Activated naive CD4-positive, alpha-beta T cell treated with anti-CD3 and anti-CD28 coated beads for 36 hours (primary cell): ENCODE measurements at regions not wholly inside any gene's neighbourhood (a gene's known extent, or its start where the extent isn't known, plus 50 kb on each side); places are given as distances from the start of the nearest gene placed in this dataset.
"Not testable (repeated sequence)": the region's sequence is repeated elsewhere in the genome, so short reads cannot be mapped to it uniquely, and the experiment has no call there.

Source experiments
- CTCF ChIA-PET: fragments of 350-600 bp; sonication (Branson Sonifier 250); formaldehyde crosslinking; loops from one replicate; lab custom pipeline; 2021; ENCODE audit warnings: antibody characterized with exemption; lab: Charles Lee
- DNase-seq: peaks from one replicate; pipeline ENCODE4 v3.0.0-alpha.2; 2020
- H3K27ac Mint-ChIP-seq: one replicate; pipeline ENCODE4 v1.8.0; 2021; ENCODE audit warnings: mild to moderate bottlenecking, mixed read lengths
- H3K27me3 Mint-ChIP-seq: one replicate; pipeline ENCODE4 v1.8.0; 2021; ENCODE audit warnings: low read depth, mixed read lengths
- H3K36me3 Mint-ChIP-seq: one replicate; pipeline ENCODE4 v1.8.0; 2021; ENCODE audit warnings: low read depth, mixed read lengths
- H3K4me1 Mint-ChIP-seq: one replicate; pipeline ENCODE4 v1.8.0; 2021; ENCODE audit warnings: low read depth, mixed read lengths
- H3K4me3 Mint-ChIP-seq: one replicate; pipeline ENCODE4 v1.8.0; 2021; ENCODE audit warnings: mild to moderate bottlenecking, moderate library complexity, mixed read lengths
- H3K9me3 Mint-ChIP-seq: one replicate; pipeline ENCODE4 v1.8.0; 2021; ENCODE audit warnings: mixed read lengths
- intact Hi-C: fragments of 100-400 bp; cut with micrococcal nuclease; formaldehyde crosslinking; loops from one replicate; pipeline ENCODE4 v1.15.1; 2023

DNA sequence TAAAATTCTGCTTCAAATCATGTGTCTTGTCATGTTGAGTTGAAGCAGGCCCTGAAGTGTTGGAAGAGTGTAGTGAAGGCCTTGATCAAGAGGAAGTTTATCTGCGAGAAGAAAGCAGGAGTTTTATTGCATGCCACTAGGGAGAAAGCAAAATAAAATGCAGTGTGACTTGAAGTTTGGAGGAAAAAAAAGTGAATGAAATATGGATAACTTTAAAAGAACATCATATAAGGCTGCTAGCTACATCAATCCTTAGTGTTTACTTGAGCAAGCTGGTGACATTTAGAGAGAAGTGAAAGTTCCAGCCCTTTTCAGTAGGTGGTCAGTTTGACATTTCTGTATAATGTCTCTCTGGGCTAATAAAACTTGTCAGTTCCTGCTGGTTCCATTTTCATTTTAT is 841.1 kb downstream of the TMTC2 start:
- no peak overlapping the region for H3K27ac Mint-ChIP-seq
- H3K4me3 Mint-ChIP-seq: no peak overlapping the region
- no peak for DNase-seq
- peaks cover 6% of the 10 kb centered on the region for H3K9me3 Mint-ChIP-seq
- H3K4me1 Mint-ChIP-seq: no peaks in the 10 kb centered on the region
- intact Hi-C loops: no loop called here
- CTCF ChIA-PET: no interaction called here
- H3K27me3 Mint-ChIP-seq: no peaks in the 10 kb centered on the region
- no peaks in the 10 kb centered on the region for H3K36me3 Mint-ChIP-seq

DNA sequence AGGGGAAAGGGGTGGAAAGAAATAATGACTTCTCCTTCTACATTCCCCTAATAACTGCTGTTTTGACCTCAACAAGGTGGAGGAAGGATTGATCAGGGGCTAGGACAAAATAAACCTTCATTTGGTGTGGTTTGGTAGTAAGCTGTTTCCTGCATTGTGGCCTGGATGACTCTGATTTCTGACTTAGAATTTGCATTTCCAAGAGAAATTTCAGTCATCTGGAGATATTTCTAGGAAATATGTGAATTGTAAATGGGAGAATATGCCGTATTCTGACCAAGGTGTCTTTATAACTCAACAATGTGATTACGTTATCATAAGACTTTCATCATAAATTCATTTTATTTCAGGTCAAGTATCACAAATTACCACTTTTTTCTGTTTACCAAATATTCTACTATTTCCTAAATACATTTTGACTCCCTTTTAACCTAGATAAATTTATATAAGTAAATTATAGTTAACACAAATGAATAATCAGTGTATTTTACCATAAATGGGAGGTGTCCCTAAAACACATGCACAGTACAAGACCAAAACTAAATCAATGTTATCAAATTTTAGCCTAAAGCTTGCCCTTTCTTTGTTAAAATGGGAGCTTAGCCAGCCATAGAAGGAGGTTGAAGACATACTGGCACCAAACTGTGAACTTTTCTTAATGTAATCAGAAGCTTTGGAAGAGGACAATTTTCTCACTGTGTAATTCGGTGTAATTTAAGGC is 828.8 kb downstream of the TMTC2 start:
- no peaks in the 10 kb centered on the region for H3K27me3 Mint-ChIP-seq
- H3K27ac Mint-ChIP-seq: no peak overlapping the region

DNA sequence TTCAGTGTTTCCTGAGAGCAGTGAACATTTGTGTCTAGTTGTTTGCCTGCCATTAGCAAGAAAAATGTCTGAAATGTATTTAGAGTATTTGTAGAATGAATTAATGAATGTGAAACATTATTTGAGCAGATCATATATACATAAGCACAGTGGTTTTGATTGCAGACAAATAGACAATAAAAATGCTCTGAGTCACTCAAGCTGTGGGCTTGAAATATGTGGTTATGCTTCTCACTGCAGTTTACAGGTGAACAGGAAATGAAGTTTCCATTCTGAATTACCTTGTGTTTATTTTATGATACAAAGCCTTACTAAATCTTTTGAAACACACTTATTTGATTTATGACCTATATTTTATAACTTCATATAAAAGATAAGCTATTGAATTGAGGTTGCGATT is 827.7 kb downstream of the TMTC2 start:
- Mint-ChIP-seq H3K4me3 (no peak overlapping the region), H3K27ac (no peak overlapping the region), H3K36me3 (no peaks in the 10 kb centered on the region), H3K9me3 (no peaks in the 10 kb centered on the region), H3K27me3 (no peaks in the 10 kb centered on the region), H3K4me1 (no peaks in the 10 kb centered on the region)
- DNase-seq: no peak
- intact Hi-C loops: no loop called here
- CTCF ChIA-PET: no interaction called here

More for the DNA sequence above, 828.8 kb downstream of the TMTC2 start:
- H3K36me3 Mint-ChIP-seq: no peaks in the 10 kb centered on the region
- H3K9me3 Mint-ChIP-seq: no peaks in the 10 kb centered on the region
- intact Hi-C loops: no loop called here
- no peak overlapping the region for H3K4me3 Mint-ChIP-seq
- H3K4me1 Mint-ChIP-seq: no peaks in the 10 kb centered on the region
- CTCF ChIA-PET: no interaction called here
- DNase-seq: no peak

DNA sequence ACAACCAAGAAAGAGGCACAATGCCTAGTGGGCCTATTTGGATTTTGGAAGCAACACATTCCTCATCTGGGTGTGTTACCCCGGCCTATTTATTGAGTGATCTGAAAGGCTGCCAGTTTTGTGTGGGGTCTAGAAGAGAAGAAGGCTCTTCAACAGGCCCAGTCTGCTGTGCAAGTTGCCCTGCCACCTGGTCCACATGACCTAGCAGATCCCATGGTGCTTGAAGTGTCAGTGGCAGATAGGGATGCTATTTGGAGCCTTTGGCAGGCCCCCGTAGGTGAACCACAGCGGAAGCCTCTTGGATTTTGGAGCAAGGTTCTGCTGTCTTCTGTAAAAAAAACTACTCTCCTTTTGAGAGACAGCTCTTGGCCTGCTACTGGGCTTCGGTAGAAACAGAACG is 820.1 kb downstream of the TMTC2 start:
- intact Hi-C loops: no loop called here
- no peaks in the 10 kb centered on the region for H3K9me3 Mint-ChIP-seq
- H3K27me3 Mint-ChIP-seq: no peaks in the 10 kb centered on the region
- no peaks in the 10 kb centered on the region for H3K4me1 Mint-ChIP-seq
- DNase-seq: no peak
- H3K27ac Mint-ChIP-seq: no peak overlapping the region
- H3K4me3 Mint-ChIP-seq: no peak overlapping the region
- H3K36me3 Mint-ChIP-seq: no peaks in the 10 kb centered on the region
- CTCF ChIA-PET: no interaction called here

DNA sequence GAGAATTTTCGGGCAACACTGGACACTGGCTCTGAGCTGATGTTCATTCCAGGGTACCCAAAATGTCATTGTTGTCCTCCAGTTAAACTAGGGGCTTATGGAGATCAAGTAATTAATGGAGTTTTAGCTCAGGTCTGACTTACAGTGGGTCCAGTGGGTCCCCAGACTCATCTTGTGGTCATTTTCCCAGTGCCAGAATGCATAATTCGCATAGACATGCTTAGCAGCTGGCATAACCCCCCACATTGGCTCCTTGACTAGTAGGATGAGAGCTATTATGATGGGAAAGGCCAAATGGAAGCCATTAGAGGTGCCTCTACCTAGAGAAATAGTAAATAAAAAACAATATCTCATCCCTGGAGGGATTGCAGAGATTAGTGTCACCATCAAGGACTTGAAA is 818.9 kb downstream of the TMTC2 start:
- CTCF ChIA-PET: no interaction called here
- H3K27me3 Mint-ChIP-seq: no peaks in the 10 kb centered on the region
- intact Hi-C loops: no loop called here

DNA sequence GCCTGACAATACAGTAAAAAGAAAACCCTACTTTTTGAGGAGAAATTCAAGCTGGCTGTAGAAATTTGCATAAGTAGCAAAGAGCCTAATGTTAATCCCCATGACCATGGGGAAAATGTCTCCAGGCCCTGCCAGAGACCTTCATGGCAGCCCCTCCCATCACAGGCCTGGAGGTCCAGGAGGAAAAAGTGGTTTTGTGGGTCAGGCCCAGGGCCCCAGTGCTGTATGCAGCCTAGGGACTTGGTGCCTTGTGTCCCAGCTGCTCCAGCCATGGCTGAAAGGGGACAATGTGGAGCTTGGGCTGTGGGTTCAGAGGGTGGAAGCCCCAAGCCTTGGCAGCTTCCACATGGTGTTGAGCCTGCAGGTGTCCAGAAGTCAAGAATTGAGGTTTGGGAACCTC is 813.2 kb downstream of the TMTC2 start:
- H3K4me3 Mint-ChIP-seq, H3K4me1 Mint-ChIP-seq, H3K36me3 Mint-ChIP-seq, H3K9me3 Mint-ChIP-seq, DNase-seq, H3K27me3 Mint-ChIP-seq, intact Hi-C loops, CTCF ChIA-PET, H3K27ac Mint-ChIP-seq: not testable (repeated sequence)

More for the DNA sequence above, 818.9 kb downstream of the TMTC2 start:
- no peak for DNase-seq
- no peak overlapping the region for H3K27ac Mint-ChIP-seq
- H3K4me3 Mint-ChIP-seq: no peak overlapping the region
- no peaks in the 10 kb centered on the region for H3K36me3 Mint-ChIP-seq
- no peaks in the 10 kb centered on the region for H3K4me1 Mint-ChIP-seq
- no peaks in the 10 kb centered on the region for H3K9me3 Mint-ChIP-seq

DNA sequence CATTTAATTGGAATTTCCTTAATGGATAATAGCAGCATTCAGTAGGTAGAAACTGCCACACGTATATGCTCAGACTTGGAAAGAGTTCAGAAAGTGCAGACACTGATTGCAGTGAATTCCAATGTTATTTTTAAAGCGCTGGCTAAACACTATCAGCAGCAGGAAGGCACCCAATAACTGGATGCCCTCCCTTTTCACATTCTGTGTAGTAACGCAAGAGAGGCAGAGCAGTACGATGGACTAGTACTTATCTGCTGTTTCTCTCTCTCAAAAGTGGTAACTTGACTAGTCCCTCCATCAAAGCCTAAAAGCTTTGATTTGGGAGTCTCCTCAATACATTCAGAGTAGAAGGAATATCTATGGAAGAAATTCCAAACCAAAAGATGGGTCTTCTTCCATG is 791.0 kb downstream of the TMTC2 start:
- CTCF ChIA-PET: no interaction called here
- Mint-ChIP-seq H3K4me1 (no peaks in the 10 kb centered on the region), H3K36me3 (no peaks in the 10 kb centered on the region), H3K9me3 (peaks cover 4% of the 10 kb centered on the region), H3K27ac (no peak overlapping the region), H3K4me3 (no peak overlapping the region), H3K27me3 (no peaks in the 10 kb centered on the region)
- DNase-seq: no peak
- intact Hi-C loops: no loop called here

DNA sequence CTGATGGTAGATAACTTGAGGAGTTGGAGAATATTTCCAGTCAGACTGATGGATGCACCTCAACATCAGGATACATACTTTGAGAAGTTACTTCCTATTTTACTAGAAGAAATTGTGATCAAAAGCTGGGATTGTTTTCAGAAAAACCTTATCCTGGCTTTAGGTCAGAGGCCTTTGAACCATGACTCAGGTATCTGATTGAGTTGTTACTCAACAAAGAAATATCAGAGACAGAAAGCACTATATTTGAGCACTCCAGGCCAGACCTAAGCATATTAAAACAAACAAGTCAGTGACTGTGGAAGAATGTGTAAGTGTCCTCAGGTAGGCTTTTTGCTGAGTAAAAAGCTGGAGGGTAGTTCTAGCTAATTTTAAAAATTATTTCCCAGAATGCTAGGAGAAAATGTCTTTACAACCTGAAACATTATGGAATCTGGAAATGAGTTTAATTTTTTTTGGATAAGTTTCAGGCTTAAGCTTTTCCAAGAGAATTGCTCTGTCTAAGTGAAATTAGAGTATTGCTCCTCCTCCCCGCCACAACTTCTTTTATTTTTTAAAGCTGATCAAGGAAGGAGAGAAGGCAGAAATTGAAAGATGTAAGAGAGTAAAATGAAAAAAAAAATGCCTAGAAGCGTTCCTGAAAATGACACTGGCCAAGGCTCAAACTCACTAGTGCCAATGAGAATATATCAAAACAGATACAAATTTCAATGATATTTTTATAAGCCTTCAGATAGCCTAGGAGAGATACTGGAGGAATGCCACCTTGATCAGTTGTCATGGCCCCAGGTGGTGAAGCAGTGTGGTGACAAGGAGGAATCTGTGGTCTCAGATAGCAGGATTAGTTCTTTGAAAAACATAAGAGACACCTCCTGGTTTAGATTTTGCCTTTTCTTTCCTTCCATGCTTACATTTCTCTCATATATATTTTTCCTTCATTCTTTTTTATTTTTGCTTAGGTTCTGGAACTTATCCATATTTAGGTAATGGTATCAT is 790.3 kb downstream of the TMTC2 start:
- Mint-ChIP-seq H3K4me3 (no peak overlapping the region), H3K27me3 (no peaks in the 10 kb centered on the region), H3K4me1 (no peaks in the 10 kb centered on the region), H3K27ac (no peak overlapping the region), H3K9me3 (peaks cover 4% of the 10 kb centered on the region), H3K36me3 (no peaks in the 10 kb centered on the region)
- intact Hi-C loops: no loop called here
- DNase-seq: no peak
- CTCF ChIA-PET: interaction anchor here (0.7 kb wide), 1 partner anchor 188 kb away, joined by 3 read pairs; no protein-coding TSS in a partner anchor

DNA sequence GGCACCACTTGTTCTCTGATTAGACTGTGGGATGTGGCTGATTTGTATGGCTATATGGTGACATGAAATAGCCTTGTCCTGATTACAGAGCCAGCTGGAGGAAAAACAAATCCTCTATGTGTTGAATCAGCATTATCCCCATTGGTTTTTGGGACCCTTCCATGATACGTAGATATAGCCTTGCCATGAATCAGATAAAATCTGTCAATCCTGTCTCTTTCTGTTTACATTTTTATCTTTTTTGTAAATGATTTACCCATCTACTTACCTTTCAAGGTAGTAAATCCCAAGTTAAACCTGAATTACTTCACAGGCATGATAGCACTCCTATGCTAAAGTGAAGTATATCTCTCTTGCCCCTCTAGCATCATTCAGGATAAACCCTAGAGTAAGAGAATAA is 789.3 kb downstream of the TMTC2 start:
- no peak for DNase-seq
- intact Hi-C loops: no loop called here
- Mint-ChIP-seq H3K27me3 (no peaks in the 10 kb centered on the region), H3K9me3 (peaks cover 2% of the 10 kb centered on the region), H3K36me3 (no peaks in the 10 kb centered on the region), H3K4me1 (no peaks in the 10 kb centered on the region), H3K27ac (no peak overlapping the region), H3K4me3 (no peak overlapping the region)
- CTCF ChIA-PET: no interaction called here

DNA sequence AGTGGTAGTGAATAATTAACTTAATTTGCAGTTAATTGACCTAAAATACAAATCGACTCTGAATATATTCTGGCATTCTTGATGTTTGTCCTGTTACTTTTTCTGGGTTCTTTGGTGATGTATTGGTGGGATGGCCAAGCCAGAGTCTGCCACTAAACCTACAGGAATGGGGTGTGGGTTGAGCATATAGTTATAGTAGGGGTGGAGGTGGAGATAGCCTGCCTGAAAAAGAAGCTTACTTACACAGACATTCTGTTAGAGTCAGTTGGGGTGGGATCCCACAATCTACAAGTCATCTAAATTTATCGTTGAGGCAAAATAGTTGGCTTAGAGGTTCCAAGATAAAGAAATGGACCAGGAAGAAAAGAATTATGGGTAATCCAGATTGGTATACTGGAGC is 787.7 kb downstream of the TMTC2 start:
- Mint-ChIP-seq H3K9me3 (peaks cover 2% of the 10 kb centered on the region), H3K27me3 (no peaks in the 10 kb centered on the region), H3K36me3 (no peaks in the 10 kb centered on the region), H3K4me1 (no peaks in the 10 kb centered on the region), H3K4me3 (no peak overlapping the region), H3K27ac (no peak overlapping the region)
- CTCF ChIA-PET: no interaction called here
- no peak for DNase-seq
- intact Hi-C loops: no loop called here

DNA sequence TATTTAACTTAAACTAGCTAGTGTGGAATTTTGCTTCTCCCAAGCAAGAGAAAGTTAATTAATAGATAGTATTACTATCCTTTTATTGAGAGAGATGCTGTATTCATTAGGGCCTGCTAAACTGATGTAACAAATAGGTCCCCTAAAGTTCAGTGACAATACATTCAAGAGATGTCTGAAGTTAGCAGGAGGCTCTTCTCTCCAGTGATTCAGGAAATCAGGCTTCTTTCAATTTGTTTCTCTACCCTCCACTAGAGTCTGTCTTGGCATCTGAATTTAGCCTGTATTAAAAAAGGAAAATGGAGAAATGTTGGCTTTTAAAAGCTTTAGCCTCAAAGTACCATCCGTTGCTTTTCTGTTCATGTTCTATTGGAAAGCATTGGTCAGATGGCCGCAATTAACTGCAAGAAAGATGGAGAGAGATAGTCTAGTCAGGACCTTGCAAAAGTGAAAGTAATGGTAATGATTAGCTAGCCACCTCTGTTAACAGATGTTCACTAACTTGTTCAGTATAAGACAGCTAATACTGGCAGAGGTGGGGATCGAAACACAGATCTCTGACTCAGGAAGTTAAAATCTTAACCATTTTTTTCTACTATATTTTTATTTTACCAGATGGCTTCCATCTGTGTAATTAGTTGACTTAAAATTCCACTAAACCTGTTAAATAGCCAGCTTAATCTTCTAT is 786.8 kb downstream of the TMTC2 start:
- no peak overlapping the region for H3K4me3 Mint-ChIP-seq
- H3K27me3 Mint-ChIP-seq: no peaks in the 10 kb centered on the region
- no peaks in the 10 kb centered on the region for H3K36me3 Mint-ChIP-seq
- DNase-seq: no peak
- H3K9me3 Mint-ChIP-seq: peaks cover 2% of the 10 kb centered on the region
- H3K27ac Mint-ChIP-seq: no peak overlapping the region
- intact Hi-C loops: no loop called here
- CTCF ChIA-PET: no interaction called here
- no peaks in the 10 kb centered on the region for H3K4me1 Mint-ChIP-seq

DNA sequence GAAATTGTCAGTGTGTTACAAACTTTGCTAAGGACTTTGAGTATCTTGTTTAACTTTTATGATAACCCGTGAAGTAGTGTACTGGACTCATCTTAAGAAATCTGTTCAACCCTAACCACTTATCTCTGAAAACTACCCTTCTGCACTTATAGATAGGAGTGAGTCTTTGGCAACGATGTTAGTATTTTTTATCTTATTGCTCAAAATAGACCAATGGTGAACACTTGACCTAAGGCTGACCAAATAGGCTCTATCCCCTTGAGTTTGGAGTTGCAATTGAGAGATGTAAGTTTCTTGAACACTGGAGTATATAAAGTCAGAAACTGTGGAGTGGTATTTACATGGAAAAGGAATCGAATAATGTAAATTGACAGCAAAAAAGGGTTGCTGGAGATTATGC is 786.1 kb downstream of the TMTC2 start:
- Mint-ChIP-seq H3K27ac (no peak overlapping the region), H3K27me3 (no peaks in the 10 kb centered on the region), H3K4me3 (no peak overlapping the region), H3K36me3 (no peaks in the 10 kb centered on the region), H3K4me1 (no peaks in the 10 kb centered on the region), H3K9me3 (peaks cover 2% of the 10 kb centered on the region)
- intact Hi-C loops: no loop called here
- DNase-seq: no peak
- CTCF ChIA-PET: no interaction called here
